Stimulated activated CD8-positive, alpha-beta memory T cell treated with anti-CD3 and anti-CD28 coated beads, Interleukin-4, amount 100 ng/mL, for 24 hours (primary cell): ENCODE measurements at regions not wholly inside any gene's neighbourhood (a gene's known extent, or its start where the extent isn't known, plus 50 kb on each side); places are given as distances from the start of the nearest gene placed in this dataset.

Experiments used
- DNase-seq: peaks from one replicate; pipeline ENCODE4 v3.0.0-alpha.2; 2020; ENCODE audit warnings: low read depth

GRCh38 chr6:1201547-1202200 lies 110.2 kb upstream of the FOXQ1 start:
- DNase-seq: peak; percentile 12

GRCh38 chr6:1200409-1201101 lies 111.3 kb upstream of the FOXQ1 start:
- DNase-seq: no peak

GRCh38 chr6:1200081-1200408 lies 111.9 kb upstream of the FOXQ1 start:
- DNase-seq: no peak

GRCh38 chr6:1197309-1197708 lies 114.6 kb upstream of the FOXQ1 start:
- no peak for DNase-seq

- no peak for DNase-seq
These were observed 120.7 kb upstream of the FOXQ1 start for GRCh38 chr6:1191141-1191630.

GRCh38 chr6:1190366-1190765 lies 121.5 kb upstream of the FOXQ1 start:
- no peak for DNase-seq

- no peak for DNase-seq
These were observed 123.7 kb upstream of the FOXQ1 start for GRCh38 chr6:1188199-1188598.

- DNase-seq: no peak
These were observed 124.4 kb upstream of the FOXQ1 start for GRCh38 chr6:1187293-1188131.

GRCh38 chr6:1184318-1184717 lies 127.6 kb upstream of the FOXQ1 start:
- no peak for DNase-seq

GRCh38 chr6:1182722-1183521 lies 129.0 kb upstream of the FOXQ1 start:
- DNase-seq: no peak

- DNase-seq: no peak
These were observed 129.8 kb upstream of the FOXQ1 start for GRCh38 chr6:1181939-1182605.

GRCh38 chr6:1179571-1180459 lies 132.1 kb upstream of the FOXQ1 start:
- DNase-seq: no peak

GRCh38 chr6:1178590-1178989 lies 133.3 kb upstream of the FOXQ1 start:
- DNase-seq: no peak

GRCh38 chr6:1176567-1176966 lies 135.3 kb upstream of the FOXQ1 start:
- DNase-seq: no peak

- DNase-seq: no peak
These were observed 136.0 kb upstream of the FOXQ1 start for GRCh38 chr6:1175877-1176276.

- DNase-seq: no peak
These were observed 141.1 kb upstream of the FOXQ1 start for GRCh38 chr6:1170794-1171193.

- no peak for DNase-seq
These were observed 147.3 kb upstream of the FOXQ1 start for GRCh38 chr6:1164600-1164999.

GRCh38 chr6:1163501-1163900 lies 148.4 kb upstream of the FOXQ1 start:
- DNase-seq: no peak

- DNase-seq: no peak
These were observed 149.3 kb upstream of the FOXQ1 start for GRCh38 chr6:1162367-1163275.
